ENCODE measurements at regions not wholly inside any gene's neighbourhood (a gene's known extent, or its start where the extent isn't known, plus 50 kb on each side); places are given as distances from the start of the nearest gene placed in this dataset.

- ChIA-PET CTCF (no interaction called here), POLR2A (no interaction called here)
- no peak for DNase-seq (ENCODE audit: extremely low spot score)
- TF ChIP-seq ELF4 (IDR thresholded peaks at IDR 0.05) (no peak), TARDBP (IDR thresholded peaks at IDR 0.05) (no peak), FOXK2 (IDR thresholded peaks at IDR 0.05) (no peak), NFRKB (IDR thresholded peaks at IDR 0.05) (no peak), FOXA1 (IDR thresholded peaks at IDR 0.05) (no peak), FOXM1 (IDR thresholded peaks at IDR 0.05; ENCODE audit: borderline replicate concordance) (no peak), CTBP1 (IDR thresholded peaks at IDR 0.05; ENCODE audit: borderline replicate concordance) (no peak), LEF1 (IDR thresholded peaks at IDR 0.05; ENCODE audit: borderline replicate concordance) (no peak), ZNF384 (IDR thresholded peaks at IDR 0.05) (no peak)
These were observed 505.6 kb downstream of the KCTD12 start for GRCh38 chr13:76380446-76381065.

DNA sequence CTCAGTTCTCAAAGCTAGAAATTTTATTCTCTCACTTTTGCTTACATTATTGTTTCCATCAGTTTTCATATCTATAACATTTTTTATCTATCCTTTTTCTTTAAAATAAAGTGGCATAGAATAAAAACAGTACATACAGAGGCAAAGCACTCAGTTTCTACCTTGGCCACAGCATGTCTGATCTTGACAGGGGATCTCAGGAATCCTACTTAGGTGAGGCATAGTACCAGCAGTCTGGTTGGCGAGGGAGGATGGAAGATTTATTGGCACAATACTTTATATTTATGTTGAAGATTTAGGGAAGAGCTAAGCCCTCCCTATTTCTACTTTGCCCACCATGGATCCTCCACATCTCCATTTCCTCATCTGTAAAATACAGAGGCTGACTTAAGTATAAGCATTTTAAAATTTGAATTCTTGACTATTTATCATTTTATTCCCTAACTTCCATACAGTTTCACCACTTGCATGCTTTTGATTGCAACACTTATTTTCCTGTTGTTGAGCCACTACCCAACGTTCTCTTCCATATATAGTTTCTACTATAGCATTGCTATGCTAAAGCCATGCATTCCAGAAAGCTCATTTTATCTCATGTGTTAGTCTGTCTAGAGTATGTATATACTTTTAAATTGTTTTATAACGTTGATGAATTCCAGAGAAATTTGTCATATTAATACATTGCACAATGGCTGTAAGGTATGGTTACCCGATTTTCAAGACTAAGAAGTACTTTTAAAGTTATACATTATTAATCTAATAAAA lies 506.7 kb downstream of the KCTD12 start:
- POLR2A ChIA-PET: no interaction called here
- CTCF ChIA-PET: no interaction called here
- TF ChIP-seq FOXK2 (IDR thresholded peaks at IDR 0.05) (no peak), NFRKB (IDR thresholded peaks at IDR 0.05) (no peak), TARDBP (IDR thresholded peaks at IDR 0.05) (no peak), CTBP1 (IDR thresholded peaks at IDR 0.05; ENCODE audit: borderline replicate concordance) (no peak), BHLHE40 (IDR thresholded peaks at IDR 0.05; ENCODE audit: borderline replicate concordance) (no peak), PKNOX1 (IDR thresholded peaks at IDR 0.05) (no peak), ARNT (IDR thresholded peaks at IDR 0.05) (no peak), ELF4 (IDR thresholded peaks at IDR 0.05) (no peak), SP1 (IDR thresholded peaks at IDR 0.05) (no peak), ZNF384 (IDR thresholded peaks at IDR 0.05) (no peak), SUZ12 (IDR thresholded peaks at IDR 0.05) (no peak), FOXA1 (IDR thresholded peaks at IDR 0.05) (no peak), FOXM1 (IDR thresholded peaks at IDR 0.05; ENCODE audit: borderline replicate concordance) (no peak), LEF1 (IDR thresholded peaks at IDR 0.05; ENCODE audit: borderline replicate concordance) (no peak), HDGF (IDR thresholded peaks at IDR 0.05; ENCODE audit: borderline replicate concordance) (no peak)

DNA sequence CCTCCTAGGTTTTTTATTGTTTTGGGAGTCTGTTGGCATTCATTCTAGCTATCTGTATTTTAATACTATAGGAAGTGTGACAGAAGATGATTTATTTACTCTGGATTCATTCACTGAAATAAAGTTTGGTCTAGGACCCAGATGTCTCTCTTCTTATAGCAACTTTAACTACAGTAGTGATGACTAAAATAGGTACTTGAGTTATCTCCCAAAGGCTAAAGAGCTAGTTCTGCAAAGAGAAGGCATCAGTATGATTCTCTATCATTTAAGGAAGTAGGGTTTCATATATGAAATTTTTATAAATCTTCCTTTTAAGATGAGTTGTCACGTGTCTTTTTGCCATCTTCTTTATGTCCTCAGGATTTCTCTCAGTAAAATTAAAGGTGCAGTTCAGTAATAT lies 507.4 kb downstream of the KCTD12 start:
- DNase-seq (ENCODE audit: extremely low spot score): no peak
- CTCF ChIA-PET: no interaction called here
- TF ChIP-seq FOXA1 (IDR thresholded peaks at IDR 0.05) (no peak), PKNOX1 (IDR thresholded peaks at IDR 0.05) (peak; percentile 52; the same call in 1 of the 2 replicates)
- POLR2A ChIA-PET: no interaction called here

More for the DNA sequence above, 506.7 kb downstream of the KCTD12 start:
- DNase-seq (ENCODE audit: extremely low spot score): no peak

- ChIA-PET CTCF (no interaction called here), POLR2A (no interaction called here)
- DNase-seq (ENCODE audit: extremely low spot score): no peak
- TF ChIP-seq NFRKB (IDR thresholded peaks at IDR 0.05) (no peak), SP1 (IDR thresholded peaks at IDR 0.05) (no peak), HDGF (IDR thresholded peaks at IDR 0.05; ENCODE audit: borderline replicate concordance) (no peak), FOXK2 (IDR thresholded peaks at IDR 0.05) (no peak), FOXM1 (IDR thresholded peaks at IDR 0.05; ENCODE audit: borderline replicate concordance) (no peak), TARDBP (IDR thresholded peaks at IDR 0.05) (no peak), SUZ12 (IDR thresholded peaks at IDR 0.05) (no peak), ARNT (IDR thresholded peaks at IDR 0.05) (no peak), L3MBTL2 (conservative IDR thresholded peaks at IDR 0.05) (no peak), LEF1 (IDR thresholded peaks at IDR 0.05; ENCODE audit: borderline replicate concordance) (no peak), FOXA1 (IDR thresholded peaks at IDR 0.05) (no peak), CTBP1 (IDR thresholded peaks at IDR 0.05; ENCODE audit: borderline replicate concordance) (no peak), ELF4 (IDR thresholded peaks at IDR 0.05) (no peak)
These were observed 522.4 kb downstream of the KCTD12 start for GRCh38 chr13:76363682-76364289.

- TF ChIP-seq FOXK2 (IDR thresholded peaks at IDR 0.05) (no peak), FOXM1 (IDR thresholded peaks at IDR 0.05; ENCODE audit: borderline replicate concordance) (no peak), ELF4 (IDR thresholded peaks at IDR 0.05) (no peak), ZNF384 (IDR thresholded peaks at IDR 0.05) (no peak), LEF1 (IDR thresholded peaks at IDR 0.05; ENCODE audit: borderline replicate concordance) (no peak), ARNT (IDR thresholded peaks at IDR 0.05) (no peak), L3MBTL2 (conservative IDR thresholded peaks at IDR 0.05) (no peak), SUZ12 (IDR thresholded peaks at IDR 0.05) (no peak), TARDBP (IDR thresholded peaks at IDR 0.05) (no peak), NFRKB (IDR thresholded peaks at IDR 0.05) (no peak), HDGF (IDR thresholded peaks at IDR 0.05; ENCODE audit: borderline replicate concordance) (no peak), SP1 (IDR thresholded peaks at IDR 0.05) (no peak), BHLHE40 (IDR thresholded peaks at IDR 0.05; ENCODE audit: borderline replicate concordance) (no peak)
- CTCF ChIA-PET: no interaction called here
- no peak for DNase-seq (ENCODE audit: extremely low spot score)
- POLR2A ChIA-PET: no interaction called here
These were observed 524.3 kb downstream of the KCTD12 start for GRCh38 chr13:76361868-76362267.

DNA sequence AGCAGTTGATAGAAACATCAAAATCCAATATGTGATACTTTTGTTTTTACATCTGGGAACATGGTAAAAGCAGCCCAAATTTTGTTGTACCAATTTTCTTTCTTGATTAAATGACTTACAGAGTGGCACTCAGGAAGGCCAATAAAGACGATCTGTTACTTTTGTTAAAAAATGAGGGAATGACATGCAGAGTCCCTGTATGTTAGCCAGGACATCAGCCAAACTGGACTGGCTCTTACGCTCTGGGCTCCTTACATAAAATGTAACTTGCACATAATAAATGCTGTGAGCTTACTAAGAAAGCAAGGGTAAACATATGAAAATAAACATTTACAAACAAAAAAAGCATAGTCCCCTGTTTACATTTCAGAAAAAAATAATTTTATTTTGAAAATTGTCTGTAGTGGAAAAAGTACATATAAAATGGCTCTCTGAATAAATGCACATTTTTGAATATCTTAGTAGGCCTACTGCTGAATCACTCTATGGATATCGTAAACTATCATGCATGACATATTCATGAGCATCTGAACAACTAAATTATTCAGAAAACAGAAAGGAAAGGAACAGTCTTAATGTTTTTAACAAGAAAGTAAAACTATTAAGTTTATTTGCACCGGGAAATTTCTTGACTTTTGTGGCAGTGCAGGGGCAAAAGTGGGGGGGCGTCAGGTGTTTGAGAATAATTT lies 534.5 kb downstream of the KCTD12 start:
- ChIA-PET CTCF (interaction anchor here (0.7 kb wide), 1 partner anchor 1292 kb away, joined by 4 read pairs; no protein-coding TSS in a partner anchor), POLR2A (no interaction called here)
- no peak for DNase-seq (ENCODE audit: extremely low spot score)
- TF ChIP-seq PKNOX1 (IDR thresholded peaks at IDR 0.05) (peak; percentile 48; the same call in 1 of the 2 replicates), ARNT (IDR thresholded peaks at IDR 0.05) (no peak), LEF1 (IDR thresholded peaks at IDR 0.05; ENCODE audit: borderline replicate concordance) (no peak), FOXA1 (IDR thresholded peaks at IDR 0.05) (no peak)

Measured in HEK293T (cell line).